GM21367 (cell line): ENCODE measurements at regions not wholly inside any gene's neighbourhood (a gene's known extent, or its start where the extent isn't known, plus 50 kb on each side); places are given as distances from the start of the nearest gene placed in this dataset.
"Not testable (repeated sequence)": the region's sequence is repeated elsewhere in the genome, so short reads cannot be mapped to it uniquely, and the experiment has no call there.

Experiments used
- ATAC-seq: cut with Tn5 transposase; IDR thresholded peaks from one replicate; pipeline ENCODE4 v1.9.1; 2021; ENCODE audit not compliant: unreplicated experiment

DNA sequence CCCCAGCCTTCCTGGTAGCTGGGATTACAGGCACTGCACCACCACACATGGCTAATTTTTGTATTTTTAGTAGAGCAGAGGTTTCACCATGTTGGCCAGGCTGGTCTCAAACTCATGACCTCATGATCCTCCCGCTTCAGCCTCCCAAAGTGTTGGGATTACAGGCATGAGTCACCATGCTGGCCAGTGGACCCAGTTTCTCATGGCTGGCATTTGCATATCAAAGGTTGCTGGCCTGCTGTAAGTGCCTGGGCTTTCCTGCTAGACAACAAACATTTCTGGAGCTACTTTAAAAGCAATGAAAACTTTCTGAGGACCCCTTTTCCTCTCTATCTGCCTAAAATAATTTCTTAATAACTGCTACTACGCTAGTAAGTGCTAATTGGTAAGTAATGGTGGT lies 228.2 kb downstream of the PCDH10 start:
- no peak for ATAC-seq

DNA sequence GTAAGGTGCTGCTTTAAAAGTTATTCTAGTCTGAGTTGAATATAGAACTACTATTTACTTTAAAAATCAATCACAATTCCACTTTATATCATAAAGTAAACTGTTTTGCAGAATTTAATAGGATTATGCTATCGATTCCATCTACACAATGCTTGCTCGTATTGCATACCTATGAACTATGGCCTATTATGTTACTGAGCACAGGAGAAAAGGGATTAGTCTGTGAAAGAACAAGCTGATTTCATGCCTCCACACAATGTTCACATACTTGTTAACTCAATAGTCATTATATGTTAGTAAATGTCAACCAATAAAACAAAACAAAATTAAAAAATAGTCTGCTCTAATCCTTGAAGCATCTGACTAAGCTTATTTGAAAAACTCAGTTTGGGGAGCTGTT lies 223.6 kb downstream of the PCDH10 start:
- ATAC-seq: no peak

- ATAC-seq: no peak
Measured at GRCh38 chr4:133355633-133356032, 206.5 kb downstream of the PCDH10 start.

- ATAC-seq: no peak
Measured at GRCh38 chr4:133347409-133347808, 198.3 kb downstream of the PCDH10 start.

- ATAC-seq: no peak
Measured at GRCh38 chr4:133324491-133324890, 175.4 kb downstream of the PCDH10 start.

GRCh38 chr4:133323670-133324069 lies 174.6 kb downstream of the PCDH10 start:
- no peak for ATAC-seq

- peak; percentile 82 for ATAC-seq
Measured at GRCh38 chr4:133320576-133321170, 171.6 kb downstream of the PCDH10 start.

GRCh38 chr4:133316909-133317308 lies 167.8 kb downstream of the PCDH10 start:
- ATAC-seq: no peak

GRCh38 chr4:133314991-133315390 lies 165.9 kb downstream of the PCDH10 start:
- no peak for ATAC-seq

- no peak for ATAC-seq
Measured at GRCh38 chr4:133287396-133287795, 138.3 kb downstream of the PCDH10 start.

- no peak for ATAC-seq
Measured at GRCh38 chr4:133278591-133278990, 129.5 kb downstream of the PCDH10 start.

DNA sequence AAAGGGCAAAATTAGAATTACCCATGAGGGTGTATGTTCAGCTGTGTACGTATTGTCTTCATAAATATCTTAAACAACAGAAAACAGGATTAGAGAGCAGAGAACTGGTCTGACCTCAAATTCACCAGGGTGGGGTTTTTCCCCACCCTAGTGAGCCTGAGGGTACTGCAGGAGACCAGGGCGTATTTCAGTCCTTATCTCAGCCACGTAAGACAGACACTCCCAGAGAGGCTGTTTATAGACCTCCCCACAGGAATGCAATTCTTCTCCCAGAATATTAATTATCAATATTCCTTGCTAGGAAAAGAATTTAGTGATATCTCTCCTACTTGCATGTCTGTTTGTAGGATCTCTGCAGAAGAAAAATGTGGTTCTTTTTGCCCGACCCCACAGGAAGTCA lies 128.8 kb downstream of the PCDH10 start:
- ATAC-seq: not testable (repeated sequence)

GRCh38 chr4:133275246-133275645 lies 126.2 kb downstream of the PCDH10 start:
- ATAC-seq: no peak

DNA sequence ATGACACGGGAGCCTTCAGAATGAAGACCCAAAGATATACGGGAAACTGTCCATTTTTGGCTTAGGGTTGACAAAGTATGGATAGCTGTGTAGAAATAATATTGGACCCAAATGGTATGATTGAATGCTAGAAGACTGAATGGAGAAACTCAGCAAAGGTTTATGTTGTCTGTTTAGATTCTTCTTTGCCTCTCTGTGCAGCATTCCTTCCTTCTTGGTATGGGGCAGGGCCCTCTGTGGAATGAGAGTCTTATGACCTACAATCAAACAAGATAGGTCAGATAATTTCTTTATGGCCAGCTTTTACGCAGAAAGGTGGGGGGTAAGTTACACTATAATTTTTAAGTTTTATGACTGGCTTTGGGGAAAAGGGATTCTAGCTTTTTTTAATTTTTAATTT lies 124.3 kb downstream of the PCDH10 start:
- ATAC-seq: no peak

GRCh38 chr4:133270021-133270570 lies 121.0 kb downstream of the PCDH10 start:
- ATAC-seq: no peak

- ATAC-seq: no peak
Measured at GRCh38 chr4:133268205-133268604, 119.1 kb downstream of the PCDH10 start.

- ATAC-seq: not testable (repeated sequence)
Measured at GRCh38 chr4:133267506-133267905, 118.4 kb downstream of the PCDH10 start.

DNA sequence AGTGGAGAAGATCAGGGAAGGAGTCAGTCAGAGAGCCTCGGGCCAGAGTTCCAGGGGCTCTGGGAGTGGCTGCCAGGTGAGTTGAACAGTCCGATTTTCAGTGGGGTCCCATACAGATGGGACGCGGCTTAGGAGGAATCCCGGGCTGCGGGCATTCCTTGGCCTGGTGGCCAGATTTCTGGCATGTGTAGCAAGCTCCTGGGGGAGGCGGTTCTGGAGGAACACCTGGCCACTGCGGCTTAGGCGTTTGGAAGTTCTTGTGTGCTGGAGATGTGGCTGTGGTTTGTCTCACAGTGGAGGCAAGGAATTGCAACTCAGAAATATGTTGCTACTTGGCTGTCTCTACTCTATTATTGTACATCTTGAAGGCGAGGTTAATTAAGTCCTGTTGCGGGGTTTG lies 117.9 kb downstream of the PCDH10 start:
- not testable (repeated sequence) for ATAC-seq

- ATAC-seq: not testable (repeated sequence)
Measured at GRCh38 chr4:133264251-133264650, 115.2 kb downstream of the PCDH10 start.

GRCh38 chr4:133263104-133263503 lies 114.0 kb downstream of the PCDH10 start:
- no peak for ATAC-seq

DNA sequence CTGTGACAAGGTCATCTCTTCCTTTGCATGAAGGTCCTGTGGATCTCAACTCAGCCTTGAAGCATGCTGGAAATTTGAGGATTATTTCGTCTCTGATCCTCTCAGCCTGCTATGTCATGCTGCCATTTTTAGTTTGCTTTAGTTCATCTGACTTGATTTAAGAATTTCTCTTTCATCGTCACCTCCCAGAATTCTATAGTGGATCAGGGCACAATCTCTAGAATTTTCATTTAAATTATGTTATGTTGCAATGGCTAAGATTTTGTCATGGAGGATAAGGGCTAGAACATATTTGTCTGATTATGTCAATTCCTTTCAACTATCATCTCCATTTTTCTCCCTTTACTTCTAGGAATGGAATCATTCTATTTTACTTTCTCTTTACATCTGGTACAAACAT lies 98.8 kb downstream of the PCDH10 start:
- no peak for ATAC-seq

GRCh38 chr4:133245226-133245625 lies 96.1 kb downstream of the PCDH10 start:
- no peak for ATAC-seq
